Erythroblast (primary cell): ENCODE measurements at regions not wholly inside any gene's neighbourhood (a gene's known extent, or its start where the extent isn't known, plus 50 kb on each side); places are given as distances from the start of the nearest gene placed in this dataset.

Experiments
- GATA1 ChIP-seq: IDR thresholded peaks from 2 replicates; pipeline ENCODE4 v1.6.1; 2011; ENCODE audit warnings: low read depth, mild to moderate bottlenecking, control low read depth, low read length, moderate library complexity
- POLR2A ChIP-seq: IDR thresholded peaks from 2 replicates; pipeline ENCODE4 v1.6.1; 2011; ENCODE audit warnings: mild to moderate bottlenecking, low read length

GRCh38 chr2:239775623-239776435 is 249.3 kb downstream of the NDUFA10 start:
- TF ChIP-seq POLR2A (no peak), GATA1 (no peak)
